HG03342 (cell line): ENCODE measurements at regions not wholly inside any gene's neighbourhood (a gene's known extent, or its start where the extent isn't known, plus 50 kb on each side); places are given as distances from the start of the nearest gene placed in this dataset.

Source experiments
- ATAC-seq: cut with Tn5 transposase; IDR thresholded peaks from one replicate; pipeline ENCODE4 v1.9.1; 2021; ENCODE audit warnings: mild to moderate bottlenecking, moderate library complexity; ENCODE audit not compliant: unreplicated experiment

GRCh38 chr19:31500197-31500830 is 151.1 kb upstream of the TSHZ3 start:
- ATAC-seq, result no peak

DNA sequence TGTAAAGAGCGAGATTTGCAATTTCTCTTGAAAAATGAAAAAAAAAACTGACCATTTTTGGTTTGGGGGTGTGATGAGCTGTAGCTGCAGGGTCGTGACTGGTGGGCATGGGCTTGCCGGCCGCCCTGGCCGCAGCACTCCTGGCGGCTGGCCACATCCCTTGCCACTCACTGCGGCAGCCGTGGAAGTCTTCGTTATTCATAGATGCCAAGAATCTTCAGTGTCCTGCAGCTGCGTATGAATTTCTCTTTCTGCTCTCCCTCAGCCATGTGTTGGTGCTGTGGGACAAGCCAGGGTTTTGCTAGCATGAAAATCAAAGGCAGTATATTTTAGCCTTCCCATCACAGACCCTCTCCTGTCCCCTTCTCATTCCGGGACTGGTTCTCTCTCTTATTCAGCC is 151.7 kb upstream of the TSHZ3 start:
- ATAC-seq, result no peak

- ATAC-seq, result no peak
These were observed 152.4 kb upstream of the TSHZ3 start for GRCh38 chr19:31501427-31502195.

DNA sequence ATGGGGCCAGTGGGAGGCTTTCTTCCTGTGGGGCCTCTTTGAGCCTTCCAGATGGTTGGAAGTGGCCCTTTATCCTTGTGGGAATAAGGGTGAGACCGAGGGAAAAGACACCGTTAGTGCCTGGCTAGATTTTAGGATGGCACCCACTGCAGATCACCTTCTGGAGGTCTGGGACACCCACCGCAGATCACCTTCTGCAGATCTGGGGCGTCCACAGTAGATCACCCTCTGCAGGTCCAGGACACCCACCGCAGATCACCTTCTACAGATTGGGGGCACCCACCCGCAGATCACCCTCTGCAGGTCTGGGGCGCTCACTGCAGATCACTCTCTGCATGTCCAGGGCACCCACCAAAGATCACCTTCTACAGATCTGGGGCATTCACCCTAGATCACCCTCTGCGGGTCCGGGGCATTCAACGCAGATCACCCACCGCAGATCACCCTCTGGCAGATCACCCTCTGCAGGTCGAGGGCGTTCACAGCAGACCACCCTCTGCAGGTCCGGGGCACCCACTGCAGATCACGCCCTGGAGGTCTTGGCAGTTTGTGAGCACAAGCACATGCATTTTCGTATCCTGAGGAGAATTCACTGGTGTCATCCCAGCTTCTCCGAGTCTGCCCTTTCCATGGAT is 153.4 kb upstream of the TSHZ3 start:
- ATAC-seq, result no peak

DNA sequence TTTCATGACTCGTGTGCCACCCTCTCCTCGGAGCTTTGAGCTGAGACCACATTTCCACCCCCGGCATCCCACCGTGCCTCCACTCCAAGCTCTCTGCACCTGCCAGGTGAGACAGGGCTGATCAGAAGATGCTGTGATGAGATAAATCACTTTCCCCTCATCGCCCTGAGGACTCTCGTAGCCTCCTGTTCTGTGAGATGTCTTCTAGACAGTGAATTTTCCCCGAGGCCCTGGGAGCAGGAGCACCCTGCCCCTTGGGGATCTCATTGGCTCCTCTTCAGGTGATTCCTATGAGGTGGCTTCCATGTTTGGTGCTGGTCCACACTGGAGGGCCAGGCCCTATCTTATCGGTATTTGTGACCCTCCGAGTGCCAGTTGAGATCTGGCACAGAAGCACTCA is 154.0 kb upstream of the TSHZ3 start:
- ATAC-seq, result no peak

DNA sequence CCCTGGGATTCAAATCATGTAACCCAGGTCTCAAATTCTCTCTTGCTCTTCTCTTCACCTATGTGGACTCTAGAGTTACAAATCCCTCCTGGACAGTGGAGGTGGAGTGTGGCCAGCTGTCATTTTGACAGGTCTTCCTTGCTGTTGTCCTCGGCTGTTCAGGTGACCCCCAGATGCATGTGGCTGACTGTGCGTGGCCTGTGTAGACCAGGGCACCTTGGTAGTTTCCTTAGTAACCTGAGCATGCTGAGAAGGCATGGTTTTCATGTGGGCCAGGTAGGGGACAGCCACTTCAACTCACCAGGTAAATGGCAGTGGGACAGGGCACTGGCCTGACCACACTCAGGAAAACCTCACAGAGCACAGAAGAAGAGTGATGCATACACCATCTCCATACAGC is 155.0 kb upstream of the TSHZ3 start:
- ATAC-seq, result no peak

DNA sequence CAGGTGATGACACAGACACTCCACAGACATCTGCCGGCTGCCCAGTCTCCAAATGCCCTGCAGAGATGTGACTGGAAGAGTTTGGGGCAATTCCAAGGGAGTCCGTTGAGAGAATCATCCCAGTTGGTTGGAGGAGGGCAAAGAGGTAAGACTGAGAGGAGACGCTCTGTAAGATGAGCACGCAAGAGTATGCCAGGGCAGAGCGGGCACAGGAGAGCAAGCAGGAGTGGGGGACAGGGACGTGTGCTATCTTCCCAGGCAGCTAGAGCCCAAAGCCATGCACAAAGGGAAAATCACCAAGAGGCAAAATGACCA is 156.3 kb upstream of the TSHZ3 start:
- ATAC-seq, result no peak

- no peak for ATAC-seq
These were observed 156.9 kb upstream of the TSHZ3 start for GRCh38 chr19:31506102-31506501.

DNA sequence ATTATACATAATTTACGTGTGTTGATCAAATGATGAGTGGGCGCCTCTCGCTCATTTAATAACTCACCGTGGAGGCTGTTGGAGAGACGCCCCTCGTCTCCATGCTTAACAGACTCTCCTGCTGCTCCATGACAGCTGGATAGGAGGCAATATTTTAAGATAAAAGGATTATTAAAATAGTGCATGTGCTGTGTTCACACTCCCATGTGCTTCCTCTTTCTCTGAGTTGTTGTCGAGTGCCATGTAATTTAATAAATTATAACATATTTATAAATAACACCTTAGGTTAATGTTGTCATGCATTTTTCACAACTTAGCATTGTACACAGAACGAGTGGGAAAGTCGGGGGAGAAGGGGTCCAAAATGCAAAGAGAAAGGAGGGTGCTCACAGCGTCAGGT is 161.4 kb upstream of the TSHZ3 start:
- ATAC-seq, result no peak

- no peak for ATAC-seq
These were observed 161.9 kb upstream of the TSHZ3 start for GRCh38 chr19:31511098-31511497.

- no peak for ATAC-seq
These were observed 162.5 kb upstream of the TSHZ3 start for GRCh38 chr19:31511696-31512095.

- no peak for ATAC-seq
These were observed 163.1 kb upstream of the TSHZ3 start for GRCh38 chr19:31512181-31512970.

GRCh38 chr19:31513841-31514240 is 164.6 kb upstream of the TSHZ3 start:
- no peak for ATAC-seq

- ATAC-seq, result no peak
These were observed 166.7 kb upstream of the TSHZ3 start for GRCh38 chr19:31515931-31516330.

- ATAC-seq, result no peak
These were observed 167.5 kb upstream of the TSHZ3 start for GRCh38 chr19:31516756-31517155.

- no peak for ATAC-seq
These were observed 168.3 kb upstream of the TSHZ3 start for GRCh38 chr19:31517224-31518180.

DNA sequence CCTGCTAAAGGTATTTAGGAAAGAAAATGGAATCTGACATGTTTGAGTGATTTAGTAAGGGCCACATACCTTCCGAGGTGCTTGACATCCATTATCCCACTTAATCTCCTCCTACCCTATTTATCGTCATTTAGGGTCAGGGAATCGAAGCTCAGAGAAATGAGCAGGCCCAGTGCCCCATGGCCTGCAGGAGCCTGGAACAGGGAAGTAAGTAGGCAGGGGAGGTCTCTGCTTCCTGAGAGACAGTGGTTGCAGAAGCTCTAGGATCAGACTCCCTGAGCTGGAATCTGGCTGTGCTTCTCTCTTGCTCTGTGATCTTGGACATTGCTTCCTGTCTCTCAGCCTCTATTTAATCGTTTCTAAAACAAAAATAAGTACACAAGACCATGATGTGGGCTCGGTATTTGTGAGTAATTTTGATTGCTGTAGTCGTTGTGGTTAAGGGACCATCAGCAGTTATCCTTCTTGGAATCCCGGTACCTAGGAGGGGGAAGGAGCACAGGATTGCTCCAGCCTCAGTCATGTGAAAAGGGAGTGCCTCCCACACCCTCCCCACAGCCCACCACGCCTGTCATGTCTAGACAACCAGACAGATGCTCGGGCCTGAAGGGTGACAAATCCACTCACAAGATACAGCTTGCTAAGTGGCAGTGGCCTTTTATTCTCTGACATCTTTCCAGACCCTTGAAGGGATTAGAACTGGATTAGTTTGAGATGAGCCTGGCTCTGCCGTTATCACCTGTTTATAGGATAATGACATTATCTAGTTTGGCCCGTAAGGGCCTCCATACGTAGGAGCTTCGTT is 169.2 kb upstream of the TSHZ3 start:
- ATAC-seq, result no peak

DNA sequence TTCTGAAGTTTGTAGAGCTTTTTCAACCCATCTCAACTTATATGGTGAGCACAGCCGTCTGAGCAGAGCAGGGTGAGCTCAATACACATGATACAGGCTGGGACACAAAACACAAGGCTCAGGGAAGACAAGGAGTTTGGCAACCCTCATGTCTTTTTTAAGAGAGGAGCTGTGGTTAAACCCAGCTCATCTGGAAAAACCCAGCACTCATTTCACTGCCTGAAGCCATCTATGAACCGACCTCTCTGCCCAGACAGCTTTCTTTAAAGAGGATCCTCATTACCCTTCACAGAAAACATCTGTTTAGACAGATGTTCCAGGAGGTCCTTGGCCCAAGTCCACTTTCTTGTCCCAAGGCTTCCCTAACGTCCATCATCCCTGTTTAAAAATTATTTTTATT is 170.0 kb upstream of the TSHZ3 start:
- ATAC-seq, result no peak

GRCh38 chr19:31519908-31520307 is 170.7 kb upstream of the TSHZ3 start:
- ATAC-seq, result no peak

DNA sequence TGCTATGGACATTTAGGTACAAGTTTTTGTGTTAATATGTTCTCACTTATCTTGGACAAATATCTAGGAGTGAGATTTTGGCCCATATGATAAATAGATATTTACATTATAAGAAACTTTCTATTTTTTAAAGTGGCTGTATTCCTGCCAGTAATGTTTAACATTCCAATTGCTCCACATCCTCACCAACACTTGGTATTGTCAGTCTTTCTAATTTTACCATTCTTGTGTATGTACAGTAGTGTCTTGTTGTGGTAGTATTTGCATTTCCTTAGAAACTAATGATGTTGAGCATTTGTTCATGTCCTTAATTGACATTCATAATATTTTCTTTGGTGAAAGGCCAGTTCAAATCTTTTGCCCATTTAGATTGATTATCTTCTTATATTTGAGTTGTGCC is 171.4 kb upstream of the TSHZ3 start:
- ATAC-seq, result no peak
